ENCODE measurements at regions not wholly inside any gene's neighbourhood (a gene's known extent, or its start where the extent isn't known, plus 50 kb on each side); places are given as distances from the start of the nearest gene placed in this dataset.

GRCh38 chr12:87608321-87608720 is 420.9 kb downstream of the C12orf50 start:
- peaks cover 4% of the 10 kb centered on the region for H3K9me3 Mint-ChIP-seq (ENCODE audit: insufficient read depth)
- no peak overlapping the region for H3K27ac ChIP-seq (ENCODE audit: low read length in 2 of 2)
- no peaks in the 10 kb centered on the region for H3K4me1 Mint-ChIP-seq
- no peaks in the 10 kb centered on the region for H4K20me1 ChIP-seq (ENCODE audit: control insufficient read depth, insufficient read depth, low read length, poor library complexity, severe bottlenecking)
- WGBS (ENCODE audit: insufficient coverage), result no CpG with 5 or more reads among the region's 2 CpGs
- no peak overlapping the region for H3K4me2 ChIP-seq (replicated peaks; ENCODE audit: low read depth, low read length, poor library complexity, severe bottlenecking)
- intact Hi-C loops (cut with micrococcal nuclease), result no loop called here
- H3K36me3 ChIP-seq (replicated peaks in 1 of 2; ENCODE audit: control extremely low read depth in 1 of 2, control insufficient read depth in 1 of 2, extremely low read depth in 1 of 2, insufficient read depth in 2 of 2, low read length in 1 of 2), result no peaks in the 10 kb centered on the region
- H3K4me1 ChIP-seq (ENCODE audit: control insufficient read depth in 2 of 2, insufficient read depth in 2 of 2, low read length in 2 of 2), result no peaks in the 10 kb centered on the region
- TF ChIP-seq CTCF (IDR thresholded peaks at IDR 0.05) (no peak), EZH2 (IDR thresholded peaks at IDR 0.05; ENCODE audit: borderline replicate concordance, insufficient read depth, low read depth, low read length, poor library complexity, severe bottlenecking) (no peak)
- no peak overlapping the region for H3K4me3 ChIP-seq (ENCODE audit: control extremely low read depth in 1 of 5, extremely low read depth in 1 of 5, insufficient read depth in 1 of 5, low read depth in 2 of 5, low read length in 4 of 5)
- no peak for DNase-seq
- no peak overlapping the region for H3K27ac Mint-ChIP-seq
- H2AFZ ChIP-seq (ENCODE audit: insufficient read depth, low read depth, low read length, poor library complexity, severe bottlenecking), result no peak overlapping the region
- no peaks in the 10 kb centered on the region for H3K9me3 ChIP-seq (ENCODE audit: control extremely low read depth in 1 of 3, control insufficient read depth in 2 of 3, insufficient read depth in 1 of 3, low read length in 2 of 3)
- H3K27me3 Mint-ChIP-seq, result no peaks in the 10 kb centered on the region
- H3K79me2 ChIP-seq (ENCODE audit: control insufficient read depth, insufficient read depth, low read length), result no peaks in the 10 kb centered on the region
- H3K27me3 ChIP-seq (replicated peaks in 1 of 4; ENCODE audit: control extremely low read depth in 1 of 4, control insufficient read depth in 3 of 4, insufficient read depth in 4 of 4, low read length in 3 of 4), result no peaks in the 10 kb centered on the region
- H3K4me3 Mint-ChIP-seq, result no peak overlapping the region
- no peak for ATAC-seq (ENCODE audit: low read depth)
- ChIA-PET CTCF (no interaction called here), POLR2A (no interaction called here)
- H3K9ac ChIP-seq (ENCODE audit: low read length), result no peak overlapping the region

DNA sequence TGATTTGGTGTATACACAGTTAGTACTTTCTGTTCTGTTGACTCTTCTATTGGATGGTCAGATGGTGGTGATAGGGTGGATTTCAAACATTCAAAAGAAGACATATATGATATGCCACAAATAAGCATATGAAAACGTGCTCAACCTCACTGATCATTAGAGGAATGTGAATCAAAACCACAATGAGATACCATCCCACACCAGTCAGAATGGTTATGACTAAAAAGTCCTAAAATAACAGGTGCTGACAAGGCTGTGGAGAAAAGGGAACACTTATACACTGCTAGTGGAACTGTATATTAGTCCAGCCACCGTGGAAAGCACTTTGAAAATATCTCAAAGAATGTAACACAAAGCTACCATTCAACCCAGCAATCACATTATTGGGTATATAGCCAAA is 425.5 kb downstream of the C12orf50 start:
- Histone ChIP-seq H3K36me3 (replicated peaks in 1 of 2; ENCODE audit: control extremely low read depth in 1 of 2, control insufficient read depth in 1 of 2, extremely low read depth in 1 of 2, insufficient read depth in 2 of 2, low read length in 1 of 2) (no peaks in the 10 kb centered on the region), H3K27ac (ENCODE audit: low read length in 2 of 2) (no peak overlapping the region), H3K4me1 (ENCODE audit: control insufficient read depth in 2 of 2, insufficient read depth in 2 of 2, low read length in 2 of 2) (no peaks in the 10 kb centered on the region), H4K20me1 (ENCODE audit: control insufficient read depth, insufficient read depth, low read length, poor library complexity, severe bottlenecking) (no peaks in the 10 kb centered on the region), H2AFZ (ENCODE audit: insufficient read depth, low read depth, low read length, poor library complexity, severe bottlenecking) (no peak overlapping the region), H3K4me2 (replicated peaks; ENCODE audit: low read depth, low read length, poor library complexity, severe bottlenecking) (no peak overlapping the region), H3K4me3 (ENCODE audit: control extremely low read depth in 1 of 5, extremely low read depth in 1 of 5, insufficient read depth in 1 of 5, low read depth in 2 of 5, low read length in 4 of 5) (no peak overlapping the region), H3K9me3 (ENCODE audit: control extremely low read depth in 1 of 3, control insufficient read depth in 2 of 3, insufficient read depth in 1 of 3, low read length in 2 of 3) (no peaks in the 10 kb centered on the region), H3K9ac (ENCODE audit: low read length) (no peak overlapping the region), H3K79me2 (ENCODE audit: control insufficient read depth, insufficient read depth, low read length) (no peaks in the 10 kb centered on the region), H3K27me3 (replicated peaks in 1 of 4; ENCODE audit: control extremely low read depth in 1 of 4, control insufficient read depth in 3 of 4, insufficient read depth in 4 of 4, low read length in 3 of 4) (no peaks in the 10 kb centered on the region)
- ATAC-seq (ENCODE audit: low read depth) (no peak), DNase-seq (no peak)
- H3K9me3 Mint-ChIP-seq (ENCODE audit: insufficient read depth), result peaks cover 2% of the 10 kb centered on the region
- H3K4me3 Mint-ChIP-seq, result no peak overlapping the region
- H3K27ac Mint-ChIP-seq, result no peak overlapping the region
- H3K4me1 Mint-ChIP-seq, result no peaks in the 10 kb centered on the region
- ChIA-PET POLR2A (no interaction called here), CTCF (no interaction called here)
- intact Hi-C loops (cut with micrococcal nuclease), result no loop called here
- TF ChIP-seq EZH2 (IDR thresholded peaks at IDR 0.05; ENCODE audit: borderline replicate concordance, insufficient read depth, low read depth, low read length, poor library complexity, severe bottlenecking), result no peak
- no CpG with 5 or more reads among the region's 2 CpGs for WGBS (ENCODE audit: insufficient coverage)
- no peaks in the 10 kb centered on the region for H3K27me3 Mint-ChIP-seq

All from B cell (primary cell).